ENCODE measurements at regions not wholly inside any gene's neighbourhood (a gene's known extent, or its start where the extent isn't known, plus 50 kb on each side); places are given as distances from the start of the nearest gene placed in this dataset.
"Not testable (repeated sequence)": the region's sequence is repeated elsewhere in the genome, so short reads cannot be mapped to it uniquely, and the experiment has no call there.

GRCh38 chr7:91397612-91398011 is 133.4 kb downstream of the FZD1 start:
- no peak overlapping the region for H3K4me3 ChIP-seq (ENCODE audit: low read depth, low read length)
- DNase-seq (ENCODE audit: low read depth): no peak
- no peak for TF ChIP-seq CTCF (IDR thresholded peaks at IDR 0.05; ENCODE audit: control insufficient read depth, extremely low read depth, insufficient read depth)

- H3K4me3 ChIP-seq (ENCODE audit: low read depth, low read length): no peak overlapping the region
- no peak for DNase-seq (ENCODE audit: low read depth)
- no peak for TF ChIP-seq CTCF (IDR thresholded peaks at IDR 0.05; ENCODE audit: control insufficient read depth, extremely low read depth, insufficient read depth)
Measured at GRCh38 chr7:91398341-91398740, 134.1 kb downstream of the FZD1 start.

- TF ChIP-seq CTCF (IDR thresholded peaks at IDR 0.05; ENCODE audit: control insufficient read depth, extremely low read depth, insufficient read depth): no peak
- DNase-seq (ENCODE audit: low read depth): no peak
- H3K4me3 ChIP-seq (ENCODE audit: low read depth, low read length): no peak overlapping the region
Measured at GRCh38 chr7:91405092-91405788, 141.0 kb downstream of the FZD1 start.

- DNase-seq (ENCODE audit: low read depth); H3K4me3 ChIP-seq (ENCODE audit: low read depth, low read length): not testable (repeated sequence)
Measured at GRCh38 chr7:91405873-91406272, 141.6 kb downstream of the FZD1 start.

GRCh38 chr7:91407942-91408341 is 143.7 kb downstream of the FZD1 start:
- H3K4me3 ChIP-seq (ENCODE audit: low read depth, low read length): no peak overlapping the region
- DNase-seq (ENCODE audit: low read depth): no peak
- no peak for TF ChIP-seq CTCF (IDR thresholded peaks at IDR 0.05; ENCODE audit: control insufficient read depth, extremely low read depth, insufficient read depth)

GRCh38 chr7:91408388-91409154 is 144.3 kb downstream of the FZD1 start:
- DNase-seq (ENCODE audit: low read depth): no peak
- no peak overlapping the region for H3K4me3 ChIP-seq (ENCODE audit: low read depth, low read length)
- no peak for TF ChIP-seq CTCF (IDR thresholded peaks at IDR 0.05; ENCODE audit: control insufficient read depth, extremely low read depth, insufficient read depth)

- no peak for DNase-seq (ENCODE audit: low read depth)
- TF ChIP-seq CTCF (IDR thresholded peaks at IDR 0.05; ENCODE audit: control insufficient read depth, extremely low read depth, insufficient read depth): no peak
- H3K4me3 ChIP-seq (ENCODE audit: low read depth, low read length): no peak overlapping the region
Measured at GRCh38 chr7:91411060-91411459, 146.8 kb downstream of the FZD1 start.

All from LNCaP clone FGC (cell line).